ENCODE measurements at regions not wholly inside any gene's neighbourhood (a gene's known extent, or its start where the extent isn't known, plus 50 kb on each side); places are given as distances from the start of the nearest gene placed in this dataset.
A peak's percentile ranks its signal among the peaks of the same experiment; 100 is the strongest.

DNA sequence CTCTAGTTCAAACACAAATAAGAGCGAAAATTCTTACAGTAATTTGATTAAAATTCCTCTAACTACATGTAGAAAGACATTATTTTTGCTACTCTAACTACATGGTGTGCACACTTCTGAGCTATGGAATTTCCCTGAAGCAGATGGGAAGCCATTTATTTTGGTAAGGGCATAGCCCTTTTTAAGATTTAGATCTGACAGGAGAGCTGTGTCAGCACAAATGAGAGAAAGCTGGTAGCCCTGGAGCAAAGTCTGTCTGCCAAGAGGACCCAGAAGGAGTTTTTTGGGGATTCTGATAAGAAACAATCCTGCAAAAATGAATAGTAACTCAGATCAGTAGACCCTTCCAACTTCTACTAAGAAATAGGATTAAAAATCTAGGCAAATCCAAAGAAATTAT, 595.9 kb upstream of the MEF2C start:
- Histone ChIP-seq H3K4me3 (ENCODE audit: insufficient read depth, low read depth, low read length) (no peak overlapping the region), H4K5ac (ENCODE audit: low read depth, low read length) (no peak overlapping the region), H3K56ac (ENCODE audit: extremely low read depth, insufficient read depth, low read length) (no peak overlapping the region), H3K9me3 (ENCODE audit: control insufficient read depth, insufficient read depth, low read length) (no peaks in the 10 kb centered on the region), H3K36me3 (ENCODE audit: control insufficient read depth, insufficient read depth, low read length) (no peaks in the 10 kb centered on the region), H4K8ac (ENCODE audit: low read depth in 2 of 2, low read length in 2 of 2) (no peak overlapping the region), H3K9me1 (ENCODE audit: insufficient read depth, low read length) (no peaks in the 10 kb centered on the region), H2BK20ac (ENCODE audit: low read depth, low read length) (no peak overlapping the region), H4K91ac (ENCODE audit: insufficient read depth, low read depth, low read length) (no peak overlapping the region), H2BK5ac (ENCODE audit: low read depth, low read length, poor library complexity, severe bottlenecking) (no peak overlapping the region), H2BK15ac (ENCODE audit: low read depth, low read length) (no peak overlapping the region), H3K14ac (replicated peaks; ENCODE audit: low read depth, low read length) (no peak overlapping the region), H2AK5ac (ENCODE audit: low read depth, low read length) (no peak overlapping the region), H3K23ac (ENCODE audit: low read depth, low read length) (no peak overlapping the region), H3K27ac (ENCODE audit: insufficient read depth, low read length) (no peak overlapping the region), H2AFZ (replicated peaks; ENCODE audit: low read length, poor library complexity) (no peak overlapping the region), H2AK9ac (replicated peaks; ENCODE audit: low read depth, low read length, poor library complexity) (no peak overlapping the region), H3K4me2 (ENCODE audit: low read depth, low read length) (no peak overlapping the region), H3K4ac (ENCODE audit: low read depth, low read length) (no peak overlapping the region), H3K18ac (ENCODE audit: low read depth, low read length) (no peak overlapping the region), H3K79me1 (ENCODE audit: low read depth in 1 of 2, low read length in 2 of 2) (no peaks in the 10 kb centered on the region), H4K20me1 (ENCODE audit: insufficient read depth, low read length) (no peaks in the 10 kb centered on the region), H3K4me1 (ENCODE audit: control insufficient read depth, insufficient read depth, low read length) (no peaks in the 10 kb centered on the region), H2BK120ac (ENCODE audit: low read depth, low read length) (no peak overlapping the region), H3K9ac (ENCODE audit: low read depth, low read length) (no peak overlapping the region), H3K27me3 (ENCODE audit: control insufficient read depth, insufficient read depth, low read length) (no peaks in the 10 kb centered on the region)
- ATAC-seq (ENCODE audit: low read depth) (no peak), DNase-seq (no peak)
- POLR2A ChIA-PET (ENCODE audit: unreplicated experiment) = no interaction called here
- no CpG with 5 or more reads among the region's 1 CpG for WGBS, 2 experiments (ENCODE audit: extremely low coverage in 2 of 2, insufficient read length in 1 of 2)
- BruUV-seq (replicated peaks) = no TSS peak
- dilution Hi-C loops (cut with HindIII; ENCODE audit: low sequenced_read_pairs, unreplicated experiment) (no loop called here), intact Hi-C loops (cut with micrococcal nuclease) (no loop called here), in situ Hi-C loops (cut with MboI; ENCODE audit: low sequenced_read_pairs) (no loop called here)
- CTCF ChIA-PET = no interaction called here
- TF ChIP-seq MAFK (IDR thresholded peaks at IDR 0.05; ENCODE audit: low read depth, low read length) (peak; percentile 63), RFX5 (IDR thresholded peaks at IDR 0.05; ENCODE audit: low read depth, low read length) (no peak), CEBPB (IDR thresholded peaks at IDR 0.05; ENCODE audit: low read depth, low read length) (no peak)
